ENCODE measurements at regions not wholly inside any gene's neighbourhood (a gene's known extent, or its start where the extent isn't known, plus 50 kb on each side); places are given as distances from the start of the nearest gene placed in this dataset.
"Not testable (repeated sequence)": the region's sequence is repeated elsewhere in the genome, so short reads cannot be mapped to it uniquely, and the experiment has no call there.

- ATAC-seq (ENCODE audit: low read depth) (no peak), DNase-seq (no peak)
- Mint-ChIP-seq H3K9me3 (no peaks in the 10 kb centered on the region), H3K27ac (no peak overlapping the region), H3K4me3 (no peak overlapping the region), H3K27me3 (no peaks in the 10 kb centered on the region), H3K4me1 (no peaks in the 10 kb centered on the region), H3K36me3 (ENCODE audit: low read depth) (no peaks in the 10 kb centered on the region)
- POLR2A ChIA-PET, result no interaction called here
- CTCF ChIA-PET, result no interaction called here
- intact Hi-C loops (cut with micrococcal nuclease), result no loop called here
- no peak for TF ChIP-seq CTCF (IDR thresholded peaks at IDR 0.05)
Measured at GRCh38 chr17:68155692-68156091, 92.2 kb upstream of the AMZ2 start.

- Mint-ChIP-seq H3K4me3 (no peak overlapping the region), H3K27me3 (no peaks in the 10 kb centered on the region), H3K9me3 (no peaks in the 10 kb centered on the region), H3K27ac (no peak overlapping the region), H3K36me3 (ENCODE audit: low read depth) (no peaks in the 10 kb centered on the region), H3K4me1 (no peaks in the 10 kb centered on the region)
- ATAC-seq (ENCODE audit: low read depth) (no peak), DNase-seq (no peak)
- TF ChIP-seq CTCF (IDR thresholded peaks at IDR 0.05), result no peak
- CTCF ChIA-PET, result no interaction called here
- POLR2A ChIA-PET, result interaction anchor here (0.6 kb wide), 1 partner anchor 25 kb away, joined by 3 read pairs; no protein-coding TSS in a partner anchor
- intact Hi-C loops (cut with micrococcal nuclease), result no loop called here
Measured at GRCh38 chr17:68161644-68162428, 86.0 kb upstream of the AMZ2 start.

GRCh38 chr17:68168273-68169164, 79.3 kb upstream of the AMZ2 start:
- H3K36me3 Mint-ChIP-seq (ENCODE audit: low read depth); H3K9me3 Mint-ChIP-seq; H3K27me3 Mint-ChIP-seq; H3K4me3 Mint-ChIP-seq; intact Hi-C loops (cut with micrococcal nuclease); DNase-seq; H3K4me1 Mint-ChIP-seq; ATAC-seq (ENCODE audit: low read depth); H3K27ac Mint-ChIP-seq: not testable (repeated sequence)
- ChIA-PET POLR2A (interaction anchor here (0.6 kb wide), 2 partner anchors 81 to 593 kb away, joined by 3 to 5 read pairs; no protein-coding TSS in a partner anchor), CTCF (interaction anchor here (0.5 to 1.5 kb wide), 3 partner anchors 31 to 279 kb away, joined by 3 to 5 read pairs (median 4); no protein-coding TSS in a partner anchor)

GRCh38 chr17:68169165-68169821, 78.5 kb upstream of the AMZ2 start:
- intact Hi-C loops (cut with micrococcal nuclease), result not testable (repeated sequence)

GRCh38 chr17:68169840-68170239, 78.0 kb upstream of the AMZ2 start:
- Mint-ChIP-seq H3K27ac (no peak overlapping the region), H3K9me3 (no peaks in the 10 kb centered on the region), H3K4me3 (no peak overlapping the region), H3K27me3 (no peaks in the 10 kb centered on the region), H3K4me1 (peaks cover 6% of the 10 kb centered on the region), H3K36me3 (ENCODE audit: low read depth) (no peaks in the 10 kb centered on the region)
- ChIA-PET CTCF (interaction anchor here (1.5 kb wide), 1 partner anchor 31 kb away, joined by 5 read pairs; no protein-coding TSS in a partner anchor), POLR2A (interaction anchor here (0.6 kb wide), 1 partner anchor 12 kb away, joined by 4 read pairs; no protein-coding TSS in a partner anchor)
- intact Hi-C loops (cut with micrococcal nuclease), result no loop called here
- TF ChIP-seq CTCF (IDR thresholded peaks at IDR 0.05), result no peak
- DNase-seq, result no peak
- ATAC-seq (ENCODE audit: low read depth), result no peak

More at GRCh38 chr17:68169165-68169821, 78.5 kb upstream of the AMZ2 start:
- not testable (repeated sequence) for ATAC-seq (ENCODE audit: low read depth); H3K9me3 Mint-ChIP-seq; H3K27me3 Mint-ChIP-seq; H3K36me3 Mint-ChIP-seq (ENCODE audit: low read depth); H3K27ac Mint-ChIP-seq; H3K4me1 Mint-ChIP-seq; H3K4me3 Mint-ChIP-seq; DNase-seq
- POLR2A ChIA-PET, result interaction anchor here (0.6 kb wide), 2 partner anchors 12 to 592 kb away, joined by 4 to 5 read pairs; no protein-coding TSS in a partner anchor
- CTCF ChIA-PET, result interaction anchor here (1.5 kb wide), 1 partner anchor 31 kb away, joined by 5 read pairs; no protein-coding TSS in a partner anchor

Measured in activated B cell treated with CpG ODN at 0.5 μM for 24 hours (primary cell).